ENCODE measurements at regions not wholly inside any gene's neighbourhood (a gene's known extent, or its start where the extent isn't known, plus 50 kb on each side); places are given as distances from the start of the nearest gene placed in this dataset.

- TF ChIP-seq CTCF (IDR thresholded peaks at IDR 0.05) (no peak), POLR2A (IDR thresholded peaks at IDR 0.05) (no peak), EP300 (IDR thresholded peaks at IDR 0.05) (no peak)
These were observed 55.9 kb upstream of the THOC2 start for GRCh38 chrX:123788744-123789143.
